Suprapubic skin (tissue), 4 donors: ENCODE measurements at regions not wholly inside any gene's neighbourhood (a gene's known extent, or its start where the extent isn't known, plus 50 kb on each side); places are given as distances from the start of the nearest gene placed in this dataset.

Source experiments
- POLR2A ChIP-seq, 2 donors: fragments of 450-650 bp; IDR thresholded peaks; one replicate each; pipeline ENCODE4 v1.6.1; 2017; ENCODE audit warnings: antibody characterized with exemption in 2 of 2, mild to moderate bottlenecking in 2 of 2, moderate library complexity in 2 of 2
- POLR2AphosphoS5 ChIP-seq, 3 donors: sonication (generic); formaldehyde crosslinking; IDR thresholded peaks; one replicate each; pipeline ENCODE4 v1.6.1; 2017; ENCODE audit warnings: antibody characterized with exemption in 3 of 3
- TF ChIP-seq, protein P1 (sequence below), 2 donors: fragments of 200-600 bp in 1 of 2; fragments of 450-650 bp in 1 of 2; sonication (generic) in 1 of 2; IDR thresholded peaks; one replicate each; pipeline ENCODE4 v1.5.1; 2016 to 2019; ENCODE audit warnings: antibody characterized with exemption in 2 of 2, mild to moderate bottlenecking in 1 of 2, moderate library complexity in 1 of 2

DNA sequence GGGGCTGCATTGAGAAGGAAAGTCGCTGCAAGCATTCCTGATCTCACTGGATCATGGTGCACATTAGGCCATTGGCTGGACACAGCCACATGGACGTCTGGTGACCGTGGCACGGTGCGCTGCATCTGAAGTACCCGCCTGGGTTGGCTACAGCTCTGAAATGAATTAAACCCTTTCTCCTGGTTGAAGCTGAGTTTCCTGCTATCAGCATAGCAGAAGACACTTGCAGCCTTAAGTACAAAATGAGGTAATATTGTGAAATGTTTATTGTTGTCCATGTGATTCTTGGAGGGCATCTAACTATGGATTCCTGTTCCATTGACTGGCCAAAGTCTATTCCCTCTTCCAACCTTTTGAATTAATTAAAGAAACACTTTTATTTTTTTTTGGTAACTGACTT is 89.8 kb upstream of the ADTRP start:
- TF ChIP-seq, protein P1, sequence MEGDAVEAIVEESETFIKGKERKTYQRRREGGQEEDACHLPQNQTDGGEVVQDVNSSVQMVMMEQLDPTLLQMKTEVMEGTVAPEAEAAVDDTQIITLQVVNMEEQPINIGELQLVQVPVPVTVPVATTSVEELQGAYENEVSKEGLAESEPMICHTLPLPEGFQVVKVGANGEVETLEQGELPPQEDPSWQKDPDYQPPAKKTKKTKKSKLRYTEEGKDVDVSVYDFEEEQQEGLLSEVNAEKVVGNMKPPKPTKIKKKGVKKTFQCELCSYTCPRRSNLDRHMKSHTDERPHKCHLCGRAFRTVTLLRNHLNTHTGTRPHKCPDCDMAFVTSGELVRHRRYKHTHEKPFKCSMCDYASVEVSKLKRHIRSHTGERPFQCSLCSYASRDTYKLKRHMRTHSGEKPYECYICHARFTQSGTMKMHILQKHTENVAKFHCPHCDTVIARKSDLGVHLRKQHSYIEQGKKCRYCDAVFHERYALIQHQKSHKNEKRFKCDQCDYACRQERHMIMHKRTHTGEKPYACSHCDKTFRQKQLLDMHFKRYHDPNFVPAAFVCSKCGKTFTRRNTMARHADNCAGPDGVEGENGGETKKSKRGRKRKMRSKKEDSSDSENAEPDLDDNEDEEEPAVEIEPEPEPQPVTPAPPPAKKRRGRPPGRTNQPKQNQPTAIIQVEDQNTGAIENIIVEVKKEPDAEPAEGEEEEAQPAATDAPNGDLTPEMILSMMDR (IDR thresholded peaks at IDR 0.05) = no peak
- TF ChIP-seq POLR2AphosphoS5 (IDR thresholded peaks at IDR 0.05) (no peak), POLR2A (IDR thresholded peaks at IDR 0.05) (no peak)
